ENCODE measurements at regions not wholly inside any gene's neighbourhood (a gene's known extent, or its start where the extent isn't known, plus 50 kb on each side); places are given as distances from the start of the nearest gene placed in this dataset.

GRCh38 chr2:121076885-121077549 lies 208.0 kb downstream of the TFCP2L1 start (continued):
- TF ChIP-seq CAMTA2 (CRISPR knock-in tag; IDR thresholded peaks at IDR 0.05; ENCODE audit: borderline replicate concordance) (no peak), TMF1 (CRISPR knock-in tag; IDR thresholded peaks at IDR 0.05; ENCODE audit: low read depth) (no peak), ZNF609 (CRISPR knock-in tag; IDR thresholded peaks at IDR 0.05; ENCODE audit: borderline replicate concordance) (no peak), ZNF782 (CRISPR knock-in tag; IDR thresholded peaks at IDR 0.05; ENCODE audit: borderline replicate concordance) (no peak), SMAD3 (CRISPR knock-in tag; IDR thresholded peaks at IDR 0.05) (no peak), NPAS2 (CRISPR knock-in tag; IDR thresholded peaks at IDR 0.05; ENCODE audit: borderline replicate concordance) (no peak), RELA (CRISPR knock-in tag; IDR thresholded peaks at IDR 0.05) (no peak), ZNF772 (CRISPR knock-in tag; IDR thresholded peaks at IDR 0.05) (no peak), SP4 (CRISPR knock-in tag; IDR thresholded peaks at IDR 0.05) (no peak), CREB1 (IDR thresholded peaks at IDR 0.05) (no peak), CREB1 (CRISPR knock-in tag; IDR thresholded peaks at IDR 0.05) (no peak), ZSCAN30 (CRISPR knock-in tag; IDR thresholded peaks at IDR 0.05) (no peak), ZBTB43 (CRISPR knock-in tag; conservative IDR thresholded peaks at IDR 0.05) (no peak), RBM39 (IDR thresholded peaks at IDR 0.05; ENCODE audit: low read depth, low read length, poor library complexity, severe bottlenecking) (peak; percentile 74), HMGA1 (CRISPR knock-in tag; conservative IDR thresholded peaks at IDR 0.05) (no peak), CEBPG (CRISPR knock-in tag; IDR thresholded peaks at IDR 0.05) (no peak), ZNF652 (CRISPR knock-in tag; IDR thresholded peaks at IDR 0.05; ENCODE audit: borderline replicate concordance, low read depth) (no peak), ZNF792 (CRISPR knock-in tag; IDR thresholded peaks at IDR 0.05) (no peak), ZNF10 (CRISPR knock-in tag; IDR thresholded peaks at IDR 0.05; ENCODE audit: borderline replicate concordance, low read depth) (no peak), NFE2L2 (IDR thresholded peaks at IDR 0.05; ENCODE audit: low read length) (no peak), ZNF704 (CRISPR knock-in tag; IDR thresholded peaks at IDR 0.05; ENCODE audit: borderline replicate concordance) (no peak), ATF3 (CRISPR knock-in tag; IDR thresholded peaks at IDR 0.05) (no peak), MED13 (CRISPR knock-in tag; IDR thresholded peaks at IDR 0.05) (no peak), BCL3 (CRISPR knock-in tag; IDR thresholded peaks at IDR 0.05) (no peak)

All from HepG2 (cell line).